GM19468 (cell line): ENCODE measurements at regions not wholly inside any gene's neighbourhood (a gene's known extent, or its start where the extent isn't known, plus 50 kb on each side); places are given as distances from the start of the nearest gene placed in this dataset.

ENCODE experiments used
- ATAC-seq: cut with Tn5 transposase; IDR thresholded peaks from one replicate; pipeline ENCODE4 v1.9.1; 2021; ENCODE audit warnings: mild to moderate bottlenecking, moderate library complexity, moderate number of reproducible peaks; ENCODE audit not compliant: unreplicated experiment; ENCODE audit errors: extremely low read depth

GRCh38 chr9:119588874-119589744, 219.9 kb upstream of the BRINP1 start:
- ATAC-seq: no peak

- ATAC-seq: no peak
These were observed 208.6 kb upstream of the BRINP1 start for GRCh38 chr9:119577881-119578280.

GRCh38 chr9:119559986-119560385, 190.8 kb upstream of the BRINP1 start:
- no peak for ATAC-seq

GRCh38 chr9:119559056-119559455, 189.8 kb upstream of the BRINP1 start:
- no peak for ATAC-seq

GRCh38 chr9:119556129-119556875, 187.1 kb upstream of the BRINP1 start:
- peak; percentile 99 for ATAC-seq

- ATAC-seq: no peak
These were observed 175.3 kb upstream of the BRINP1 start for GRCh38 chr9:119544492-119544891.

GRCh38 chr9:119537138-119537537, 167.9 kb upstream of the BRINP1 start:
- no peak for ATAC-seq

GRCh38 chr9:119533504-119533903, 164.3 kb upstream of the BRINP1 start:
- ATAC-seq: no peak

- no peak for ATAC-seq
These were observed 157.5 kb upstream of the BRINP1 start for GRCh38 chr9:119526698-119527097.

- ATAC-seq: no peak
These were observed 154.3 kb upstream of the BRINP1 start for GRCh38 chr9:119523508-119523907.

- no peak for ATAC-seq
These were observed 153.1 kb upstream of the BRINP1 start for GRCh38 chr9:119522381-119522780.

GRCh38 chr9:119509291-119509905, 140.2 kb upstream of the BRINP1 start:
- ATAC-seq: no peak

- ATAC-seq: no peak
These were observed 132.1 kb upstream of the BRINP1 start for GRCh38 chr9:119501374-119501773.

GRCh38 chr9:119500072-119500771, 131.0 kb upstream of the BRINP1 start:
- ATAC-seq: no peak

- ATAC-seq: no peak
These were observed 118.0 kb upstream of the BRINP1 start for GRCh38 chr9:119487118-119487827.

GRCh38 chr9:119483153-119483552, 113.9 kb upstream of the BRINP1 start:
- ATAC-seq: no peak

- ATAC-seq: no peak
These were observed 108.0 kb upstream of the BRINP1 start for GRCh38 chr9:119477197-119477596.

- no peak for ATAC-seq
These were observed 88.8 kb upstream of the BRINP1 start for GRCh38 chr9:119458068-119458467.

- no peak for ATAC-seq
These were observed 84.7 kb upstream of the BRINP1 start for GRCh38 chr9:119453980-119454379.

GRCh38 chr9:119453490-119453911, 84.3 kb upstream of the BRINP1 start:
- no peak for ATAC-seq
